ENCODE measurements at regions not wholly inside any gene's neighbourhood (a gene's known extent, or its start where the extent isn't known, plus 50 kb on each side); places are given as distances from the start of the nearest gene placed in this dataset.

DNA sequence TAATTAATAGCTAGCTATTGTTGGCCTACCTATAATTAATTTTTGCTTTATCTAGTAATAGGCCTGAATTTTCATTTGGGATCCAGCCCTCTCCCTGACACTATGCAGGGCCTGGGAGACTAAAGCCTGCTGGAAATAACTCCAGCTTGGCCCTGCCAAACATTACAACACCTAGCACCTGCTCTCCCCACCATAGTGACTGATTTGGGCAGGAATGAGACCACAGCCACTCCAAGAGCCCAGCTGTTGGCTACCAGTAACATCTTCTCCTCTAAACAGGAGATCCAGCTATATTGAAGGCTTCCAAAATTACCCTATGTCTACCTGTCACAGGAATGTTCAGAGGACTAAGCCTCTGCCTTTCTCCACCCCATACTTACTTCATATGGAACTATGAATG is 225.1 kb downstream of the IDS start:
- Mint-ChIP-seq H3K27ac (no peak overlapping the region), H3K27me3 (ENCODE audit: insufficient read depth) (no peaks in the 10 kb centered on the region), H3K9me3 (no peaks in the 10 kb centered on the region; the same call in 1 of the 2 replicates), H3K4me3 (no peak overlapping the region), H3K4me1 (ENCODE audit: low read depth) (no peaks in the 10 kb centered on the region), H3K36me3 (ENCODE audit: low read depth) (no peaks in the 10 kb centered on the region)
- no peak for DNase-seq
- TF ChIP-seq, protein P1, sequence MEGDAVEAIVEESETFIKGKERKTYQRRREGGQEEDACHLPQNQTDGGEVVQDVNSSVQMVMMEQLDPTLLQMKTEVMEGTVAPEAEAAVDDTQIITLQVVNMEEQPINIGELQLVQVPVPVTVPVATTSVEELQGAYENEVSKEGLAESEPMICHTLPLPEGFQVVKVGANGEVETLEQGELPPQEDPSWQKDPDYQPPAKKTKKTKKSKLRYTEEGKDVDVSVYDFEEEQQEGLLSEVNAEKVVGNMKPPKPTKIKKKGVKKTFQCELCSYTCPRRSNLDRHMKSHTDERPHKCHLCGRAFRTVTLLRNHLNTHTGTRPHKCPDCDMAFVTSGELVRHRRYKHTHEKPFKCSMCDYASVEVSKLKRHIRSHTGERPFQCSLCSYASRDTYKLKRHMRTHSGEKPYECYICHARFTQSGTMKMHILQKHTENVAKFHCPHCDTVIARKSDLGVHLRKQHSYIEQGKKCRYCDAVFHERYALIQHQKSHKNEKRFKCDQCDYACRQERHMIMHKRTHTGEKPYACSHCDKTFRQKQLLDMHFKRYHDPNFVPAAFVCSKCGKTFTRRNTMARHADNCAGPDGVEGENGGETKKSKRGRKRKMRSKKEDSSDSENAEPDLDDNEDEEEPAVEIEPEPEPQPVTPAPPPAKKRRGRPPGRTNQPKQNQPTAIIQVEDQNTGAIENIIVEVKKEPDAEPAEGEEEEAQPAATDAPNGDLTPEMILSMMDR (IDR thresholded peaks at IDR 0.05), result no peak

DNA sequence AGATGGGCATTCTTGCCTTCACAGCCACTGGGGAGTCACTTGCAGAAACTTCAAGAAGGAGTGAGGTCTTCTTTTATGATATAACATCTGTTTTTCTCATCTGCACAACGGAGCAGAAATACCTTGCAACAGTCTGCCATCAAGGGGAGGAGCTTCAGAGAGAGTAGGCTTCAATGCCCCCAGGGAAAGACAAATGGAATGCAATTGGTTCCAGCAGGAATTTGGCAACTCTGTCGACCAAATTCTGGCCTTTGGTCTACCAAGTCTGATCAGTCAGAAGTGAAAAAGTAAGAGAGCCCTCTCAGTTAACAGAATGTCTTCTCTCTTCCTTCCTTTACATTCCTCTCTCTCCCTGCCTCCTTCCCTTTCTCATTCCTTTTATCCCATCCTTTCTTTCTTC is 229.3 kb downstream of the IDS start:
- no peak for DNase-seq
- no peaks in the 10 kb centered on the region for H3K36me3 Mint-ChIP-seq (ENCODE audit: low read depth)
- TF ChIP-seq, protein P1 (IDR thresholded peaks at IDR 0.05), result no peak
- H3K4me3 Mint-ChIP-seq, result no peak overlapping the region
- peaks cover 4% of the 10 kb centered on the region; the same call in 1 of the 2 replicates for H3K9me3 Mint-ChIP-seq
- no peak overlapping the region for H3K27ac Mint-ChIP-seq
- H3K27me3 Mint-ChIP-seq (ENCODE audit: insufficient read depth), result no peaks in the 10 kb centered on the region
- no peaks in the 10 kb centered on the region for H3K4me1 Mint-ChIP-seq (ENCODE audit: low read depth)

DNA sequence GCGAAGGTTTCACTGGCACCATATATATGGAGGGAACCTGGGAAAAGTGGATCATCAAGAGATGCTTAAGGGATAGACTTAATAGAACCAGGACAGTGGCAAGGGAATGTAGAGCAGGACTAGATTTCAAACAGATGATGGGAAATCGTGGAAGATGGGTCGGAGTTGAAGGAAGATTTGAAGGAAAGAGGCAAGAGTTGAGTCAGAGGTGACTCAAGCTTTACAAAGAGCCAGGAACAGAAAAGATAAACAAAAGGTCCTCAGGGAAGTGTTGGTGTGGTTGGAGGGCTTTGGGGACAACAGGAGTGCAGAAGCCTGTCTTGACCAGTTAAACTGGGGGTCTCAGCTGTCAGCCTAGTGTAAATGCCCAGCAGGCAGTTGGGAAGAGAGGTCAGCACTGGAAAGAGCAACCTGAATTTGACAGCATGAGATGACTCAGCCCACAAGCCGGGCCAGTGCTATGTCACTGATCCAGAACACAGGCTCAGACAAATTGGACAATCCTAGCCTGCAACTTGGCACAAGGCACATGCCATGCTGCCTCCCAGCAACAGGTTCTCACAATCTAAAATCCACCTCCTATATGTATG is 230.5 kb downstream of the IDS start:
- TF ChIP-seq, protein P1 (IDR thresholded peaks at IDR 0.05), result no peak
- Mint-ChIP-seq H3K36me3 (ENCODE audit: low read depth) (no peaks in the 10 kb centered on the region), H3K27me3 (ENCODE audit: insufficient read depth) (no peaks in the 10 kb centered on the region), H3K9me3 (peaks cover 4% of the 10 kb centered on the region; the same call in 1 of the 2 replicates), H3K4me1 (ENCODE audit: low read depth) (no peaks in the 10 kb centered on the region), H3K4me3 (no peak overlapping the region), H3K27ac (no peak overlapping the region)
- no peak for DNase-seq

DNA sequence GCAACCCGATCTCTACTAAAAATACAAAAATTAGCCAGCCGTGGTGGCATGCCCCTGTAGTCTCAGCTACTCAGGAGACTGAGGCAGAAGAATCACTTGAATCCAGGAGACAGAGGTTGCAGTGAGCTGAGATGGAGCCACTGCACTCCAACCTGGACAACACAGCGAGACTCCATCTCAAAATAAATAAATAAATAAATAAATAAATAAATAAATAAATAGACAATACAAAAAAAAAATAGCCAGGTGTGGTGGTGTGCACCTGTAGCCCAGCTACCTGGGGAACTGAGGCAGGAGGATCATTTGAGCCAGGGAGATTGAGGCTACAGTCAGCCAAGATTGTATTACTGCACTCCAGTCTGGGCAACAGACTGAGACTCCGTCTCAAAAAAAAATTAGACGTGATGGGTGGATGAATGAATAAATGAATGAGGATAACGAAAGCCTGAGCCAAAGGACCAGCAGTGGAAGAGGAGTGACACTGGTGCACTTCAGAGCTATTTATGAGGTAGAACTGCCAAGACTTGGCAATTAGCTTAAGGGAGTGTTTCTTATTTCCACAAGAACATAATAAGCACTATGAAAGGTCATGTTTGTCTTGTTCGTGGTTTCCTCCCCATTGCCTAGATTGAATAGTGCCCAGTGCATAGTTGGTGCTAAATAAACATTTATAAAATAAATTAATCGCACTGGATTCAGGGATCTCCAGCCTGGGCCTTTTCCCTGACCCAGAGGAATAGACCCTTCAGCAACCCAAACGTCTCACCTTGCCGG is 232.2 kb downstream of the IDS start:
- no peak overlapping the region for H3K4me3 Mint-ChIP-seq

GRCh38 chrX:149267878-149268813 is 237.0 kb downstream of the IDS start:
- Mint-ChIP-seq H3K36me3 (ENCODE audit: low read depth) (no peaks in the 10 kb centered on the region), H3K27me3 (ENCODE audit: insufficient read depth) (peaks cover 2% of the 10 kb centered on the region; the same call in 1 of the 2 replicates), H3K4me1 (ENCODE audit: low read depth) (no peaks in the 10 kb centered on the region), H3K4me3 (no peak overlapping the region), H3K27ac (no peak overlapping the region), H3K9me3 (peaks cover 11% of the 10 kb centered on the region)
- TF ChIP-seq, protein P1 (IDR thresholded peaks at IDR 0.05), result no peak
- no peak for DNase-seq

More for the DNA sequence above, 232.2 kb downstream of the IDS start:
- Mint-ChIP-seq H3K9me3 (peaks cover 6% of the 10 kb centered on the region; the same call in 1 of the 2 replicates), H3K27ac (no peak overlapping the region), H3K36me3 (ENCODE audit: low read depth) (no peaks in the 10 kb centered on the region), H3K4me1 (ENCODE audit: low read depth) (no peaks in the 10 kb centered on the region), H3K27me3 (ENCODE audit: insufficient read depth) (no peaks in the 10 kb centered on the region)
- TF ChIP-seq, protein P1 (IDR thresholded peaks at IDR 0.05), result no peak
- DNase-seq, result no peak

All from HFFc6 (cell line).